Activated CD4-positive, alpha-beta T cell treated with anti-CD3 and anti-CD28 coated beads, Interleukin-2, Interleukin-4, amounts not matched to agents 100 ng/mL and 50 ng/mL, durations not matched to agents 16 hours and 8 hours (primary cell): ENCODE measurements at regions not wholly inside any gene's neighbourhood (a gene's known extent, or its start where the extent isn't known, plus 50 kb on each side); places are given as distances from the start of the nearest gene placed in this dataset.

ENCODE experiments used
- DNase-seq: peaks from one replicate; pipeline ENCODE4 v3.0.0-alpha.2; 2020; ENCODE audit warnings: low spot score

- no peak for DNase-seq
These were observed 866.5 kb upstream of the MAP3K7 start for GRCh38 chr6:91453224-91453878.

DNA sequence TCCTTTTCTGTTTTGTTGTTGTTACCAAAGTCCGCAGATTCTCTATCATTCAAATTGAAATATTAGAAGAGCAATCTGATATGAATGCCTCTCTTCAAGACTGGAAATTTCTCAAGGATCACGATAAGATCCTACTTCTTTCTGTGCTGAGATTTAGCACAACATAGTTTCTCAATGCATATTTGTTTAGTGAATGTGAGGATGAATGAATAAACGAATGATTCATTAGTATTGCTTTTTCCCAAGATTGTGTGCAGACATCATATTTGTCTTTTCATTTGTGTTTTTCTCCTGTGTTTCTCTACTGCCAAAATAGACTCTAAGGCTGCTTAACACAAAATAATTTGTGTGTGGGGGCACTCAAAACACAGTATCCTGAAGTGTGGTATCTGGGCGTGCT lies 862.7 kb upstream of the MAP3K7 start:
- no peak for DNase-seq

DNA sequence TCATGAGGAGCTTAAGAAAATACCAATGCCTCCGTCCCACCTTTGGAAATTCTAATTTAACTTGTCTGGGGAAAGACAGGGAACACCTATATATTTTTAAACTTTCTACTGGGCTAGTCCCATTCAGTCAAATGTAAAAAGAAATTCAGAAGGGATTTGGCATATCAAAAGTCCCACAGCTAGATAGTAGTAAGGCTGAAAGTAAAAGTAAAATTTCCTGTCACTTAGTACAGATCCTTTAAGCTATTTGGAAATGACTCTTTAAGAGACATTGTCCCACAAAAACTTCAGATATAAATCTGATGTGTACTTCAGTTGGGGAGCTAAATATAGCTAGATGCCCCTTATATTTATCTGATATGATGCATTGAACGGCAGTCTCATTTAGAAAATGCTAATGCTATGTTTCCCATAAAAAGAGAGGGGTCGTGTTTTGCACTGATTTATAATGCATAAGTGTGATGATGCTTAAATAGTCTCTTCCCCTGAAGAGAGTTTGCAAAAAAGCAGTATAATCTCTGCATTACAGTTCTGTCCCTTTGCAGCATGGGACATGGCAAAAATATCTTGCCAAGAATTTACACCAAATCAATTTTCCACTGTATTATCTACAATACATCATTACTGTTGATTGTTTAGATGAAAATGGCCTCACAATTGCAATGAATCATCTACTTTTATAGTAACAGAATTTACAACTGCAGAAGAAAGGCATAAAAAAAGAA lies 860.8 kb upstream of the MAP3K7 start:
- no peak for DNase-seq

- DNase-seq = no peak
These were observed 860.2 kb upstream of the MAP3K7 start for GRCh38 chr6:91447081-91447480.

DNA sequence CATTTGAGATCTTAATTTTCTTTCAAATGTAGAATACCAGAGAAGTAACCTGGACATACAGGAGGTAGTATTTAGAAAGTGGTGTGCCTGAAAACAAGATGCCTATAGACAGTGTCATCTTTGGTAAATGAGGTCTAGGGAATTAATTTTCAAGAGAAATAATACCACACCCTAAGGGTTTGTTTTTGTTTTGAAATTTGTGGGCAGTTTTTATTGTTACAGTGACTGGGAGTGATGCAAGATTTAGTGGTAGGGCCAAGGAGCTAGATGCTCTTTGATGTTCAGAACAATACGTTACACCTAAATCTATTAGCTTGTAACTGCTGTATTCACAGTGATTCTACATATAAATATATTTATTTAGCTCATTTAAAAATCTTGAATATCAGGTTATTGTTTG lies 856.5 kb upstream of the MAP3K7 start:
- no peak for DNase-seq

DNA sequence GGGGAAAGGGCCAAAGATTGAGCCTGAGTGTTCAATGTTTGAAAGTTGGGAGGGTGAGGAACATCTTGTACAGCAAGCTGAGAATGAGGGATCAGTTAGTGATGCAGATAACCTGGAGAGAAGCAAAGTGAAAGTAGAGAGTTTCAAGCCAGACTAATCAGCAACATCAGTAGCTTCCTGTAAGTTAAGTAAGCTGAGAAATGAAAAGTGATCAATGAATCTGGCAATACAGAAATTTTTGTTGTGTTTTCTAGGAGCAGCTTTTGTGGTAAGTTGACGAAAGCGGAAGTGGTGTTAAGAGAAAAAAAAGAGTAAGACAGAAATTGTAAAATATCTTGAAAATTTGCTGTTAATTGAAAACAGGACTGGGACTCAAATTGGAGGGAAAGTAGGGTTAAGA lies 855.5 kb upstream of the MAP3K7 start:
- DNase-seq = no peak

GRCh38 chr6:91438570-91438969 lies 851.7 kb upstream of the MAP3K7 start:
- no peak for DNase-seq

- DNase-seq = no peak
These were observed 850.5 kb upstream of the MAP3K7 start for GRCh38 chr6:91437315-91437729.

GRCh38 chr6:91436448-91436847 lies 849.6 kb upstream of the MAP3K7 start:
- DNase-seq = no peak

GRCh38 chr6:91435630-91436029 lies 848.8 kb upstream of the MAP3K7 start:
- no peak for DNase-seq

- no peak for DNase-seq
These were observed 847.7 kb upstream of the MAP3K7 start for GRCh38 chr6:91434576-91434975.

- no peak for DNase-seq
These were observed 847.0 kb upstream of the MAP3K7 start for GRCh38 chr6:91433660-91434534.

GRCh38 chr6:91428953-91429560 lies 842.2 kb upstream of the MAP3K7 start:
- no peak for DNase-seq

GRCh38 chr6:91428296-91428695 lies 841.4 kb upstream of the MAP3K7 start:
- no peak for DNase-seq

DNA sequence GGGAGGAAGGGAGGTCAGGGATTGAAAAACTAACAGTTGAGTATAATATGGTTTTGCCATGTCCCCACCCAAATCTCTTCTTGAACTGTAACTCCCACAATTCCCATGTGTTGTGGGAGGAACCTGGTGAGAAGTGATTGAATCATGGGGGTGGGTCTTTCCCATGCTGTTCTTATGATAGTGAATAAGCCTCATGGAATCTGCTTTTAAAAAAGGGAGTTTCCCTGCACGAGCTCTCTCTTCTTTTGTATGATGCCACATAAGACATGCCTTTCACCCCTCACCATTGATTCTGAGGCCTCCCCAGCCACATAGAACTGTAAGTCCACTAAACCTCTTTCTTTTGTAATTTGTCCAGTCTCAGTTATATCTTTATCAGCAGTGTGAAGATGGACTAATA lies 833.4 kb upstream of the MAP3K7 start:
- DNase-seq = no peak

- DNase-seq = no peak
These were observed 828.2 kb upstream of the MAP3K7 start for GRCh38 chr6:91415031-91415605.

DNA sequence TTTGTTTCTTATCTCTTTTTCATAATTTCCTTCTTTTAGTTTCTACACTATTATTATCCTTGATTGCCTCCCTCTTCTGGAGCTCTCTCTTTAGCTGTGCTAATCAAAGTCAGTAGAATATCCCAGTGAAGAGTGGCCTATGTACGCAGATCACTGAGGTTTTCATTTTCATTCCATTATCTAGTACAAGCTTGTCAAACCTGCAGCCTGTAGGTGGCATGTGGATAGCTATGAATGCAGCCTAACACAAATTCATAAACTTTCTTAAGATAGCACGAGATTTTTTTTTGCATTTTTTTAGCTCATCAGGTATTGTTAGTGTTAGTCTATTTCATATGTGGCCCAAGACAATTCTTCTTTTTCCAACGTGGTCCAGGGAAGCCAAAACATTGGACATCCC lies 825.7 kb upstream of the MAP3K7 start:
- no peak for DNase-seq

GRCh38 chr6:91407706-91408105 lies 820.8 kb upstream of the MAP3K7 start:
- no peak for DNase-seq

DNA sequence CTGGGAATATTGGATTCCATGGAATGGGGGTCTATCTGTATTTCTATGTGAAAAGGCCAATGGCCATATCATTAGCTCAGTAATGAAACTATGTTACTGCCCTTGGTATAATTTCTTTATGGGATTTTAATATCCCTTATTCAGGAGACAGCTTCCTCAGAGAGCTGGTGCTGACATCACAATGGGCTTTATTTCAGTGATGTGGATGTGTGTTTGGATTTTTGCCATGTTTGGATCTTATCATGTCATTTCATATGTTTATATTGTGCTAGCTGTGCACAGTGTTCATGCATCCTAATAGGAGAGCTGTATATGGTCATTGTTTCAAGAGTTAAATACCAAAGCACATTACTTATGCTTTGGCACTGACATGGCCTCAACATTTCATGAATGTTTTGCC lies 806.1 kb upstream of the MAP3K7 start:
- no peak for DNase-seq

DNA sequence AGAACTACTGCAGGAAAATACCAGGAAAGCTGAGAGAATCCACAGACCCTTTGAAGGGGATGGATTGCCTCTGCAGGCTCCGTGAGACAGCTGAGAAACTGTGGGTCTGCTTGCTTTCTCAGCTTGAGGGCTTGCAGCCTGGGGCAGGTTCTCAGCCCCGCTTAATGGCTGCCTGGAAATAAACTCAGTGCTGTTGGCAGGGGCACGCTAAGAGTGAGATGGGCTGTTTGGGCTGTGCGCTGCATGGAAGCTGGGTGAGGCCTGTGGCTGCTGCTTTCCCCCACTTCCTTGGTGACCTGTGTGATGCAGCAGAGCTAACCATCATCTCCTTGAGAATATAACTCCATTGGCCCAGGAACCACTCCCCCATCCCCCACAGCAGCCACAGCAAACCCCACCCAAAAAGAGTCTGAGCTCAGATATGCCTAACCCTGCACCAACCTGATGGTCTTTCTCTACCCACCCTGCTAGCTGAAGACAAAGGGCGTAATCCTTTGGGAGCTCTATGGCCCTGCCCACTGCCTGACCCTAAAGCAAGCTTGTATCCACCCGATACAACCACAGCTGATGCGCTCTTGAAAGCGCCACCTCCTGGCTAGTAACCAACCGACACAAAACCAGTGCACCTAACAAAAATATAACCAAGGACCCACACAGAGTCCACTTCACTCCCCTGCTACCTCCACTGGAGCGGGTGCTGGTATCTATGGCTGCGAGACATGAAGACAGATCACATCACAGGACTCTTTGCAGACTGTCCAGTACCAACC lies 800.6 kb upstream of the MAP3K7 start:
- DNase-seq = no peak

- DNase-seq = no peak
These were observed 799.3 kb upstream of the MAP3K7 start for GRCh38 chr6:91386204-91386603.
